PC-3 (cell line): ENCODE measurements at regions not wholly inside any gene's neighbourhood (a gene's known extent, or its start where the extent isn't known, plus 50 kb on each side); places are given as distances from the start of the nearest gene placed in this dataset.

Experiments
- ATAC-seq: fragments of 200-7000 bp; cut with Tn5 transposase; 2 replicates; pipeline ENCODE4 v1.9.1; 2020; ENCODE audit warnings: mild to moderate bottlenecking, moderate library complexity
- BruUV-seq: library from RNA; stranded (reverse); fragments of 400-500 nt; replicated peaks from 2 replicates; lab custom pipeline; 2021; lab: Mats Ljungman, UMichigan
- CTCF ChIA-PET: fragments of 300-600 bp; sonication (Branson Sonifier 250); formaldehyde crosslinking; loops from one replicate; lab custom pipeline; 2022; ENCODE audit warnings: antibody characterized with exemption; lab: Charles Lee
- POLR2A ChIA-PET: fragments of 300-600 bp; sonication (Branson Sonifier 250); formaldehyde crosslinking; loops from one replicate; lab custom pipeline; 2022; ENCODE audit warnings: antibody characterized with exemption; ENCODE audit not compliant: unreplicated experiment; lab: Charles Lee
- DNase-seq: peaks from one replicate; pipeline ENCODE4 v3.0.0-alpha.2; 2015
- H2AFZ ChIP-seq: fragments of 300-600 bp; sonication (generic); 2 replicates; pipeline ENCODE4 v1.6.0; 2016; ENCODE audit warnings: antibody characterized with exemption, low read length
- H3F3A ChIP-seq: fragments of 300-600 bp; sonication (generic); one replicate; pipeline ENCODE4 v1.6.0; 2017; ENCODE audit warnings: antibody characterized with exemption, low read length, control low read depth, mild to moderate bottlenecking; ENCODE audit not compliant: unreplicated experiment
- H3K27ac ChIP-seq: fragments of 300-600 bp; sonication (generic); 2 replicates; pipeline ENCODE4 v1.5.1; 2016; ENCODE audit warnings: mild to moderate bottlenecking, low read length
- H3K27me3 ChIP-seq: fragments of 300-600 bp; sonication (generic); 2 replicates; pipeline ENCODE4 v1.6.1; 2016; ENCODE audit warnings: low read length, mixed read lengths
- H3K36me3 ChIP-seq: fragments of 300-600 bp; sonication (generic); 2 replicates; pipeline ENCODE4 v1.6.1; 2016; ENCODE audit warnings: low read depth, mixed run types, low read length, mixed read lengths
- H3K4me1 ChIP-seq: fragments of 300-600 bp; sonication (generic); 2 replicates; pipeline ENCODE4 v1.5.1; 2016; ENCODE audit warnings: low read length; ENCODE audit not compliant: insufficient read depth
- H3K4me2 ChIP-seq: fragments of 300-600 bp; sonication (generic); 2 replicates; pipeline ENCODE4 v1.6.0; 2016; ENCODE audit warnings: low read length
- H3K4me3 ChIP-seq: fragments of 300-600 bp; sonication (generic); 2 replicates; pipeline ENCODE4 v1.5.1; 2016; ENCODE audit warnings: mild to moderate bottlenecking, low read length, mixed read lengths
- H3K79me2 ChIP-seq: fragments of 300-600 bp; sonication (generic); 2 replicates; pipeline ENCODE4 v1.6.1; 2017; ENCODE audit warnings: low read length, mixed read lengths
- H3K9ac ChIP-seq: fragments of 300-600 bp; sonication (generic); 2 replicates; pipeline ENCODE4 v1.6.0; 2016; ENCODE audit warnings: mild to moderate bottlenecking, low read length
- H3K9me2 ChIP-seq: fragments of 300-600 bp; sonication (generic); replicated peaks from 2 replicates; pipeline ENCODE4 v1.6.1; 2016; ENCODE audit warnings: mixed run types, low read length, mixed read lengths
- H3K9me3 ChIP-seq: fragments of 300-600 bp; sonication (generic); 2 replicates; pipeline ENCODE4 v1.6.1; 2016; ENCODE audit warnings: low read length, mixed read lengths
- H4K20me1 ChIP-seq: fragments of 300-600 bp; sonication (generic); 2 replicates; pipeline ENCODE4 v1.6.1; 2016; ENCODE audit warnings: low read length, mixed read lengths
- CTCF ChIP-seq: fragments of 300-600 bp; sonication (generic); conservative IDR thresholded peaks from 2 replicates; pipeline ENCODE4 v1.5.1; 2017; ENCODE audit warnings: antibody characterized with exemption, low read depth, mild to moderate bottlenecking, low read length
- EZH2 ChIP-seq: fragments of 300-600 bp; sonication (generic); IDR thresholded peaks from one replicate; pipeline ENCODE4 v1.6.1; 2017; ENCODE audit warnings: antibody characterized with exemption, mild to moderate bottlenecking, low read length; ENCODE audit not compliant: unreplicated experiment
- EZH2phosphoT487 ChIP-seq: fragments of 300-600 bp; sonication (generic); IDR thresholded peaks from 2 replicates; pipeline ENCODE4 v1.6.1; 2018; ENCODE audit warnings: mild to moderate bottlenecking, antibody characterized with exemption, low read length, borderline replicate concordance
- intact Hi-C: fragments of 100-400 bp; cut with micrococcal nuclease; formaldehyde crosslinking; loops from 2 replicates; pipeline ENCODE4 v1.9.0; 2023

- CTCF ChIA-PET: no interaction called here
- ATAC-seq: no peak
- no peak for DNase-seq
- no peaks in the 10 kb centered on the region for H3F3A ChIP-seq
- no peaks in the 10 kb centered on the region for H3K36me3 ChIP-seq
- H3K9me3 ChIP-seq: no peaks in the 10 kb centered on the region
- no peaks in the 10 kb centered on the region for H3K4me1 ChIP-seq
- H3K4me2 ChIP-seq: no peak overlapping the region
- no peak overlapping the region for H3K4me3 ChIP-seq
- POLR2A ChIA-PET: no interaction called here
- peaks cover 50% of the 10 kb centered on the region for H3K27me3 ChIP-seq
- intact Hi-C loops: no loop called here
- no peaks in the 10 kb centered on the region for H3K79me2 ChIP-seq
- no TSS peak for BruUV-seq
- H3K9ac ChIP-seq: no peak overlapping the region
- no peak overlapping the region for H3K27ac ChIP-seq
- no peaks in the 10 kb centered on the region for H3K9me2 ChIP-seq
- no peak overlapping the region for H2AFZ ChIP-seq
- no peak for TF ChIP-seq EZH2phosphoT487
- TF ChIP-seq EZH2: no peak
- no peak for TF ChIP-seq CTCF
- no peaks in the 10 kb centered on the region for H4K20me1 ChIP-seq
These were observed 448.6 kb downstream of the FUT8 start for GRCh38 chr14:65860956-65861611.

GRCh38 chr14:65864549-65864948 is 452.0 kb downstream of the FUT8 start:
- Histone ChIP-seq H3K9me3 (no peaks in the 10 kb centered on the region), H3K9ac (no peak overlapping the region), H3K27me3 (peaks cover 64% of the 10 kb centered on the region), H3K79me2 (no peaks in the 10 kb centered on the region), H3K27ac (no peak overlapping the region), H3K36me3 (no peaks in the 10 kb centered on the region), H3K9me2 (no peaks in the 10 kb centered on the region), H3F3A (no peaks in the 10 kb centered on the region), H3K4me1 (no peaks in the 10 kb centered on the region), H3K4me3 (no peak overlapping the region), H4K20me1 (no peaks in the 10 kb centered on the region), H3K4me2 (no peak overlapping the region), H2AFZ (no peak overlapping the region)
- no peak for TF ChIP-seq EZH2phosphoT487
- no peak for TF ChIP-seq CTCF
- no peak for TF ChIP-seq EZH2
- no peak for DNase-seq
- no peak for ATAC-seq
- ChIA-PET CTCF (no interaction called here), POLR2A (no interaction called here)
- intact Hi-C loops: no loop called here
- BruUV-seq: no TSS peak

- Histone ChIP-seq H3K9ac (no peak overlapping the region), H4K20me1 (no peaks in the 10 kb centered on the region), H2AFZ (no peak overlapping the region), H3K4me2 (no peak overlapping the region), H3K4me1 (no peaks in the 10 kb centered on the region), H3F3A (no peaks in the 10 kb centered on the region), H3K4me3 (no peak overlapping the region), H3K9me3 (no peaks in the 10 kb centered on the region), H3K9me2 (no peaks in the 10 kb centered on the region), H3K27ac (no peak overlapping the region), H3K36me3 (no peaks in the 10 kb centered on the region), H3K79me2 (no peaks in the 10 kb centered on the region), H3K27me3 (peaks cover 69% of the 10 kb centered on the region)
- intact Hi-C loops: no loop called here
- no TSS peak for BruUV-seq
- POLR2A ChIA-PET: no interaction called here
- ATAC-seq (no peak), DNase-seq (no peak)
- TF ChIP-seq EZH2 (no peak), EZH2phosphoT487 (no peak), CTCF (no peak)
- CTCF ChIA-PET: no interaction called here
These were observed 452.5 kb downstream of the FUT8 start for GRCh38 chr14:65864984-65865383.
